Islet precursor cell (in vitro differentiated cells): ENCODE measurements at regions not wholly inside any gene's neighbourhood (a gene's known extent, or its start where the extent isn't known, plus 50 kb on each side); places are given as distances from the start of the nearest gene placed in this dataset.
"Not testable (repeated sequence)": the region's sequence is repeated elsewhere in the genome, so short reads cannot be mapped to it uniquely, and the experiment has no call there.

Experiments
- DNase-seq: peaks from one replicate; pipeline ENCODE4 v3.0.0-alpha.2; 2018

DNA sequence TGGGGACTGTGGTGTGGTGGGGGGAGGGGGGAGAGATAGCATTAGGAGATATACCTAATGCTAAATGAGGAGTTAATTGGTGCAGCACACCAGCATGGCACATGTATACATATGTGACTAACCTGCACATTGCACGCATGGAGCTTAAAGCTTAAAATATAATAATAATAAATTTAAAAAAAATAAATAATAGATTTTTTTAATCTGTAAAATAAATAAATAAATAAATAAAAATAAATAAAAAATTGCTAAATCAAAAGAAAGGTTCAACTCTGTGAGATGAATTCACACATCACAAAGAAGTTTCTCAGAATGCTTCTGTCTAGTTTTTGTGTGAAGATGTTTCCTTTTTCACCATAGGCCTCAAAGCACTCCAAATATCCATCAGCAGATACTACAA lies 1793.7 kb downstream of the UQCRFS1 start:
- DNase-seq = not testable (repeated sequence)

DNA sequence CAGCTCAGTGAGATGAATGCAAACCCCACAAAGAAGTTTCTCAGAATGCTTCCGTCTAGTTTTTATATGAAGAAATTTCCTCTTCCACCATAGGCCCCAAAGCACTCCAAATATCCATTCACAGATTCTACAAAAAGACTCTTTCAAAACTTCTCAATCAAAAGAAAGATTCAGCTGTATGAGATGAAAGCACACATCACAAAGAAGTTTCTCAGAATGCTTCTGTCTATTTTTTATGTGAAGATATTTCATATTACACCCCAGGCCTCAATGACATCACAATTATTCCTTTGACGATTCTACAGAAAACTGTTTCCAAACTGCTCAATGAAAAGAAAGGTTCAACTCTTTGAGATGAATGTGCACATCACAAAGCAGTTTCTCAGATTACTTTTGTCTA lies 1819.4 kb downstream of the UQCRFS1 start:
- DNase-seq = no peak

DNA sequence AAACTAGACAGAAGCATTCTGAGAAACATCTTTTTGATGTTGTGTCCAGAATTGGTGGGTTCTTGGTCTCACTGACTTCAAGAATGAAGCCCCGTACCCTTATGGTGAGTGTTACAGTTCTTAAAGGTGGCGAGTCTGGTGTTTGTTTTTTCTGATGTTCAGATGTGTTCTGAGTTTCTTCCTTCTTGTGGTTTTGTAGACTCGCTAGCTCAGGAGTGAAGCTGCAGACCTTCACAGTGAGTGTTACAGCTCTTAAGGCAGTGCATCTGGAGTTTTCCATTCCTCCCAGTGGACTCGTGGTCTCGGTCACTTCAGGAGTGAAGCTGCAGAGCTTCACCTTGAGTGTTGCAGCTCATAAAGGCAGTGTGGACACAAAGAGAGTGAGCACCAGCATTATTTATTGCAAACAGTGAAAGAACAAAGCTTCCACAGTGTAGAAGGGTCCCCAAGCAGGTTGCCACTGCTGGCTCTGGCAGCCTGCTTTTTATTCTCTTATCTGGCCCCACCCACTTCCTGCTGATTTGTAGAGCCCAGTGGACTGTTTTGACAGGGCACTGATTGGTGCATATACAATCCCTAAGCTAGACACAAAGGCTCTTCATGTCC lies 1820.8 kb downstream of the UQCRFS1 start:
- peak; percentile 27 for DNase-seq

DNA sequence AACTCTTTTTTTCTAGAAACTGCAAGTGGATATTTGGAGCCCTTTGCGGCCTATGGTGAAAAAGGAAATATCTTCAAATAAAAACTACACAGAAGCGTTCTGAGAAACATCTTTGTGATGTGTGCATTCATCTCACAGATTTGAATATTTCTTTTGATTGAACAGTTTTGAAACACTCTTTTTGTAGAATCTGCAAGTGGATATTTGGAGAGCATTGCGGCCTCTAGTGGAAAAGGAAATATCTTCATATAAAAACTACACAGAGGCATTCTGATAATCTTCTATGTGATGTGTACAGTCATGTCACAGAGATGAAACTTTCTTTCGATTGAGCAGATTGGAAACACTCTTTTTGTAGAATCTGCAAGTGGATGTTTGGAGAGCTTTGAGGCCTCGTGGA lies 1833.6 kb downstream of the UQCRFS1 start:
- DNase-seq = not testable (repeated sequence)

DNA sequence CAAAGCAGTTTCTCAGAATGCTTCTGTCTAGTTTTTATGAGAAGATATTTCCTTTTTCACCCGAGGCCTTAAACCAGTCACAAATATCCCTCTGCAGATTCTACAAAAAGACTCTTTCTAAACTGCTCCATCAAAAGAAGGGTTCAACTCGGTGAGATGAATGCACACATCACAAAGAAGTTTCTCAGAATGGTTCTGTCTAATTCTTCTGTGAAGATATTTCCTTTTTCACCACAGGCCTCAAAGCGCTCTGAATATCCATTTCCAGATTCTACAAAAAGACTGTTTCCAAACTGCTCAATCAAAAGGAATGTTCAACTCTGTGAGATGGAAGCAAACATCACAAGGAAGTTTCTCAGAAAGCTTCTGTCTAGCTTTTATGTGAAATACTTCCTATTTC lies 1843.3 kb downstream of the UQCRFS1 start:
- not testable (repeated sequence) for DNase-seq

DNA sequence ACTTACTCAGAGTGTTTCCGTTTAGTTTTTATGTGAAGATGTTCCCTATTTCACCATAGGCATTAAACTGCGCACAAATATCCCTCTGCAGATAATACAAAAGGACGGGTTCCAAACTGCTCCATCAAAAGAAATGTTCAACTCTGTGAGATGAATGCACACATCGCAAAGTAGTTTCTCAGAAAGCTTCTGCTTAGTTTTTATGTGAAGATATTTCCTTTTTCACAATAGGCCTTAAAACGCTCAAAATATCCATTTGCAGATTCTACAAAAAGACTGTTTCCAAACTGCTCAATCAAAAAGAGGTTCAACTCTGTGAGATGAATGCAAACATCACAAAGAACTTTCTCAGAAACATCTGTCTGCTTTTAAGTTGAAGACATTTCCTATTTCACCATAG lies 1850.5 kb downstream of the UQCRFS1 start:
- not testable (repeated sequence) for DNase-seq

DNA sequence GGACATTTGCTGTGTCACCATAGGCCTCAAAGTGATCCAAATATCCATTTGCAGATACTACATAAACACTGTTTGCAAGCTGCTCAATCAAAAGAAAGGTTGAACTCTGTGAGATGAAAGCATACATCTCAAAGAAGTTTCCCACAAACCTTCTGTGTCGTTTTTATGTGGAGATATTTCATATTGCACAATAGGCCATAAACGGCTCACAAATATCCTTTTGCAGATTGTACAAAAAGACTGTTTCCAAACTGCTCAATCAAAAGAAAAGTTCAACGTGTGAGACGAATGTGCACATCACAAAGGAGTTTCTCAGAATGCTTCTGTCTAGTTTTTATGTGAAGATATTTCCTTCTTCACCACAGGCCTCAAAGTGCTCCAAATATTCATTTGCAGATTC lies 1857.4 kb downstream of the UQCRFS1 start:
- not testable (repeated sequence) for DNase-seq
